ENCODE measurements at regions not wholly inside any gene's neighbourhood (a gene's known extent, or its start where the extent isn't known, plus 50 kb on each side); places are given as distances from the start of the nearest gene placed in this dataset.

DNA sequence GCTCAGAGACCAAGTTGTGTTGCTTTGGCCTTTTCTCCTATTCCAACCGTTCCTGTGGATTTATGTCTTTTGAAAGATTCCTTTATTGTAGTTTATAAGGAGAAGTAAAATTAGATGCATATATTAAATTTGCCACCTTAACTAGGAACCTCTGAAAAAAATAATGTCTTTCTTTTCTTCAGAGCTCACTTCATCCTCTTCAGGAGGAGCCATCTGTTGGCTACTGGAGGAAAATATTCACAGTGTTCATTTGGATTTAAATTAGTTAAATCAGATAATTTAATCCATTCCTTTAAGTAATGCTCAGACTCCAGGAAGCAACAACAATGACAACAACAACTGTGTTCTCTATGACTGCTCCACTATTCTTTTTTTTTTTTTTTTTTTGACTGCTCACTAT lies 164.0 kb downstream of the FASLG start:
- TF ChIP-seq, protein P1, sequence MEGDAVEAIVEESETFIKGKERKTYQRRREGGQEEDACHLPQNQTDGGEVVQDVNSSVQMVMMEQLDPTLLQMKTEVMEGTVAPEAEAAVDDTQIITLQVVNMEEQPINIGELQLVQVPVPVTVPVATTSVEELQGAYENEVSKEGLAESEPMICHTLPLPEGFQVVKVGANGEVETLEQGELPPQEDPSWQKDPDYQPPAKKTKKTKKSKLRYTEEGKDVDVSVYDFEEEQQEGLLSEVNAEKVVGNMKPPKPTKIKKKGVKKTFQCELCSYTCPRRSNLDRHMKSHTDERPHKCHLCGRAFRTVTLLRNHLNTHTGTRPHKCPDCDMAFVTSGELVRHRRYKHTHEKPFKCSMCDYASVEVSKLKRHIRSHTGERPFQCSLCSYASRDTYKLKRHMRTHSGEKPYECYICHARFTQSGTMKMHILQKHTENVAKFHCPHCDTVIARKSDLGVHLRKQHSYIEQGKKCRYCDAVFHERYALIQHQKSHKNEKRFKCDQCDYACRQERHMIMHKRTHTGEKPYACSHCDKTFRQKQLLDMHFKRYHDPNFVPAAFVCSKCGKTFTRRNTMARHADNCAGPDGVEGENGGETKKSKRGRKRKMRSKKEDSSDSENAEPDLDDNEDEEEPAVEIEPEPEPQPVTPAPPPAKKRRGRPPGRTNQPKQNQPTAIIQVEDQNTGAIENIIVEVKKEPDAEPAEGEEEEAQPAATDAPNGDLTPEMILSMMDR (IDR thresholded peaks at IDR 0.05; ENCODE audit: poor library complexity, severe bottlenecking) = no peak
- no peak for TF ChIP-seq EZH2 (IDR thresholded peaks at IDR 0.05; ENCODE audit: borderline replicate concordance, insufficient read depth, low read length, poor library complexity, severe bottlenecking)
- no peak for TF ChIP-seq SMC3 (conservative IDR thresholded peaks at IDR 0.05; ENCODE audit: poor library complexity)
- TF ChIP-seq, protein P2, sequence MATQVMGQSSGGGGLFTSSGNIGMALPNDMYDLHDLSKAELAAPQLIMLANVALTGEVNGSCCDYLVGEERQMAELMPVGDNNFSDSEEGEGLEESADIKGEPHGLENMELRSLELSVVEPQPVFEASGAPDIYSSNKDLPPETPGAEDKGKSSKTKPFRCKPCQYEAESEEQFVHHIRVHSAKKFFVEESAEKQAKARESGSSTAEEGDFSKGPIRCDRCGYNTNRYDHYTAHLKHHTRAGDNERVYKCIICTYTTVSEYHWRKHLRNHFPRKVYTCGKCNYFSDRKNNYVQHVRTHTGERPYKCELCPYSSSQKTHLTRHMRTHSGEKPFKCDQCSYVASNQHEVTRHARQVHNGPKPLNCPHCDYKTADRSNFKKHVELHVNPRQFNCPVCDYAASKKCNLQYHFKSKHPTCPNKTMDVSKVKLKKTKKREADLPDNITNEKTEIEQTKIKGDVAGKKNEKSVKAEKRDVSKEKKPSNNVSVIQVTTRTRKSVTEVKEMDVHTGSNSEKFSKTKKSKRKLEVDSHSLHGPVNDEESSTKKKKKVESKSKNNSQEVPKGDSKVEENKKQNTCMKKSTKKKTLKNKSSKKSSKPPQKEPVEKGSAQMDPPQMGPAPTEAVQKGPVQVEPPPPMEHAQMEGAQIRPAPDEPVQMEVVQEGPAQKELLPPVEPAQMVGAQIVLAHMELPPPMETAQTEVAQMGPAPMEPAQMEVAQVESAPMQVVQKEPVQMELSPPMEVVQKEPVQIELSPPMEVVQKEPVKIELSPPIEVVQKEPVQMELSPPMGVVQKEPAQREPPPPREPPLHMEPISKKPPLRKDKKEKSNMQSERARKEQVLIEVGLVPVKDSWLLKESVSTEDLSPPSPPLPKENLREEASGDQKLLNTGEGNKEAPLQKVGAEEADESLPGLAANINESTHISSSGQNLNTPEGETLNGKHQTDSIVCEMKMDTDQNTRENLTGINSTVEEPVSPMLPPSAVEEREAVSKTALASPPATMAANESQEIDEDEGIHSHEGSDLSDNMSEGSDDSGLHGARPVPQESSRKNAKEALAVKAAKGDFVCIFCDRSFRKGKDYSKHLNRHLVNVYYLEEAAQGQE (IDR thresholded peaks at IDR 0.05; ENCODE audit: borderline replicate concordance) = no peak
- TF ChIP-seq POLR2AphosphoS5 (IDR thresholded peaks at IDR 0.05) = no peak
- no peak for TF ChIP-seq EP300 (conservative IDR thresholded peaks at IDR 0.05; ENCODE audit: poor library complexity, severe bottlenecking)
- no peak for TF ChIP-seq RAD21 (conservative IDR thresholded peaks at IDR 0.05)

All from neural cell (in vitro differentiated cells).